Anterior cingulate cortex (tissue), 58 donors: ENCODE measurements at regions not wholly inside any gene's neighbourhood (a gene's known extent, or its start where the extent isn't known, plus 50 kb on each side); places are given as distances from the start of the nearest gene placed in this dataset.

ENCODE experiments used
- DNase-seq, 58 donors: peaks; one replicate each; lab custom pipeline; 2025; lab: John Stamatoyannopoulos, UW

- DNase-seq, result no peak
Measured at GRCh38 chr4:3685081-3685645, 81.0 kb upstream of the ADRA2C start.

- no peak for DNase-seq
Measured at GRCh38 chr4:3684546-3684945, 81.6 kb upstream of the ADRA2C start.

GRCh38 chr4:3683744-3684421 is 82.3 kb upstream of the ADRA2C start:
- no peak for DNase-seq

- DNase-seq, result no peak
Measured at GRCh38 chr4:3683077-3683743, 83.0 kb upstream of the ADRA2C start.

GRCh38 chr4:3682236-3683076 is 83.7 kb upstream of the ADRA2C start:
- DNase-seq, result no peak

GRCh38 chr4:3681191-3681590 is 85.0 kb upstream of the ADRA2C start:
- no peak for DNase-seq

GRCh38 chr4:3680656-3681055 is 85.5 kb upstream of the ADRA2C start:
- DNase-seq, result no peak

GRCh38 chr4:3679851-3680311 is 86.3 kb upstream of the ADRA2C start:
- no peak for DNase-seq

- no peak for DNase-seq
Measured at GRCh38 chr4:3679071-3679825, 86.9 kb upstream of the ADRA2C start.

- no peak for DNase-seq
Measured at GRCh38 chr4:3677748-3678070, 88.5 kb upstream of the ADRA2C start.

- no peak for DNase-seq
Measured at GRCh38 chr4:3676907-3677747, 89.1 kb upstream of the ADRA2C start.

- DNase-seq, result no peak
Measured at GRCh38 chr4:3676196-3676595, 90.0 kb upstream of the ADRA2C start.

- no peak for DNase-seq
Measured at GRCh38 chr4:3675251-3676115, 90.7 kb upstream of the ADRA2C start.

- DNase-seq, result no peak
Measured at GRCh38 chr4:3674479-3674851, 91.7 kb upstream of the ADRA2C start.

- DNase-seq, result no peak
Measured at GRCh38 chr4:3673716-3674478, 92.3 kb upstream of the ADRA2C start.

- no peak for DNase-seq
Measured at GRCh38 chr4:3673176-3673575, 93.0 kb upstream of the ADRA2C start.

- DNase-seq, result no peak
Measured at GRCh38 chr4:3672465-3672831, 93.7 kb upstream of the ADRA2C start.
